ENCODE measurements at regions not wholly inside any gene's neighbourhood (a gene's known extent, or its start where the extent isn't known, plus 50 kb on each side); places are given as distances from the start of the nearest gene placed in this dataset.
A peak's percentile ranks its signal among the peaks of the same experiment; 100 is the strongest.

DNA sequence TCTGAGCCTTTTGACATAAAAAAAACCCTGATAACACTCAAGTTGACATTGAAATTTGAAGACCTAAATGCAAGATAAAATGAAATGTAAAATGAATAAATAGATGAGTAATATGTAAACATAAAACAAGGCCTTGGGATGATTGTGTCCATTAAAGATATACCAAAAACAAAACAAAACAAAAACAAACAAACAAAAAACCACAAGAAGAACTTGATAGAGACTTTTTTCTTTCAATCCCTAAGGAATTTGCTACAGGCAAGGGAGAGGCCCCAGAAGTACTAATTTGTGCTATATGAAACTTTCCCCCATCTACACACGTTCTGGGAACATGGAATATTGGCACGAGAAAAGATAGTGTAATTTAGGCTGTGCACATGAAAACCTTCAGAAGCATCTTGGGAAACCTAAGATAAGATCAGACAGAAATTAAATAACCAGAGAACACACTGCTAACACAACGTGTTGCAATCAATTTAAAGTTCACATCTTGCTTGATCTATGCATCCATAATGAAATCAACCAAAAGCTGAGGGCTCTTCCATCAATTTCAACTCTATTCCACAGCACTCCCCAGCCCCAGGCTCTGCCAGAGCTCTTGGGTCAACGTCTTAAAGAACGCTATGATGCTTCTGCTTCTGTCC, 201.1 kb upstream of the RREB1 start:
- no peak for DNase-seq
- Mint-ChIP-seq H3K4me3 (no peak overlapping the region), H3K27ac (no peak overlapping the region)

DNA sequence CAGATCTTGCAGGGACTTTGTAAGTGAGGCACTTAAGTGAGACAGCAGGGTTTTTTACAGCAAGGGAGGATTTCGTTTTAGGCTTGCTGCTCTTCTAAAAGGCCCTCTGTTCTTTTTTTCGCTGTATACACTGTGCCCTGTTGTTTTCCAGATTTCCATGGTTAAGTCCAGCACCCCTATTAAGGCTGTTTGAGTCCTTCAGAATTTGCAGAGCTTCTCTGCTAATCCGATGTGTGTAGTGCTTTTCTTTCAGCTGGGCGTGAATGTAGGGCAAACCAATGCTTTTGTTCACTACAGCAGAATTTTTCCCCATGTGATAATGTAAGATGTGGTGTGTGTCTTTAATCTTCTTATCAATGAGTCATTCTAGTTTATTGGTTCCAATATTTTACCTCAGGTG, 200.5 kb upstream of the RREB1 start:
- no peak overlapping the region for H3K4me3 Mint-ChIP-seq

More for the DNA sequence above, 201.1 kb upstream of the RREB1 start:
- ATAC-seq (ENCODE audit: low read depth in 2 of 2) = no peak
- no peaks in the 10 kb centered on the region for H3K36me3 Mint-ChIP-seq
- H3K9me3 Mint-ChIP-seq = no peaks in the 10 kb centered on the region
- no peaks in the 10 kb centered on the region for H3K4me1 Mint-ChIP-seq
- H3K27me3 Mint-ChIP-seq = peaks cover 0 to 8% (median 8%) of the 10 kb centered on the region in 3 donors

DNA sequence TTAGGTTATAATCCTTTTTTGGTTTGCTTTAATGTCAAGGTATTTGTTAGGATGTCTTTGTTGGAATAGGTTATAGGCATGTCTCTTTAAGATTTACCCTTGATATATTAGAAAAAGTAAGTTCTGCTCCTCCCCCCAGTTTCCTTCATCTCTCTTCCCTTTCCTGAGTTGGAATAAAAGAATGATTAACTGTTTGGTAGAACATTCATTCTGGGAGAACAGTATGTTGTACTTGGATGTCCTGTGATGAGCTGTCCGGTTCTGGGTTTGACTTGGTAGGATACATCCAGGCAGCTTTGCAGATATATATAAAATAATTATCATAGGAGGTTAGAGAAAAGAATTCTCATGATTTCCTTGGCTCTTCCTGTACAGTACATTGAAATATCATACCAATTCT, 199.6 kb upstream of the RREB1 start:
- no peaks in the 10 kb centered on the region for H3K36me3 Mint-ChIP-seq
- no peak overlapping the region for H3K4me3 Mint-ChIP-seq
- no peaks in the 10 kb centered on the region for H3K4me1 Mint-ChIP-seq
- no peak for ATAC-seq (ENCODE audit: low read depth in 2 of 2)
- H3K27me3 Mint-ChIP-seq = peaks cover 0 to 8% (median 4%) of the 10 kb centered on the region in 3 donors
- no peaks in the 10 kb centered on the region for H3K9me3 Mint-ChIP-seq
- no peak for DNase-seq
- no peak overlapping the region for H3K27ac Mint-ChIP-seq

More for the DNA sequence above, 200.5 kb upstream of the RREB1 start:
- ATAC-seq (ENCODE audit: low read depth in 2 of 2) (no peak), DNase-seq (no peak)
- Mint-ChIP-seq H3K36me3 (no peaks in the 10 kb centered on the region), H3K9me3 (no peaks in the 10 kb centered on the region), H3K27ac (no peak overlapping the region), H3K4me1 (no peaks in the 10 kb centered on the region), H3K27me3 (peaks cover 0 to 8% (median 8%) of the 10 kb centered on the region in 3 donors)

DNA sequence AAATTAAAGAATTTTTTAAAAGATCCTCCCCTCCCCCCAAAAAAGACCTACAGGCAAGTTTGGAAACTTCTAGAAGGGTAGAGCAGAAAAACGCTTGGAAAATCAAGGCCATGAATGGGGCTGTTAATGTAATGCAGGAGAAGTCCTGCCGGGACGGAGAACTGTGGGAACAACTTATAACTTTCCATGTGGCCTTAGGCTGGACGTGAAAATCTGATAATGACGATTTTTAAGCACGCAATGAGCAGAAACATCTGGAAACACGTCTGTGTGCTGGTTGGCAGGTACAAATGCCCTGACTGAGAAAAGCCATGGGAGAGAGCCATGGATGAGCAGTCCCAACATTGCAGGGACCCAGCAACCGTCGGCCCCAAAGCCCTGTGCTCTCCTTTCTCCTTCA, 198.7 kb upstream of the RREB1 start:
- Mint-ChIP-seq H3K27ac (peak overlapping the region in 1 of 6 donors; percentile 55), H3K27me3 (peaks cover 0 to 8% (median 4%) of the 10 kb centered on the region in 3 donors), H3K4me1 (no peaks in the 10 kb centered on the region)

DNA sequence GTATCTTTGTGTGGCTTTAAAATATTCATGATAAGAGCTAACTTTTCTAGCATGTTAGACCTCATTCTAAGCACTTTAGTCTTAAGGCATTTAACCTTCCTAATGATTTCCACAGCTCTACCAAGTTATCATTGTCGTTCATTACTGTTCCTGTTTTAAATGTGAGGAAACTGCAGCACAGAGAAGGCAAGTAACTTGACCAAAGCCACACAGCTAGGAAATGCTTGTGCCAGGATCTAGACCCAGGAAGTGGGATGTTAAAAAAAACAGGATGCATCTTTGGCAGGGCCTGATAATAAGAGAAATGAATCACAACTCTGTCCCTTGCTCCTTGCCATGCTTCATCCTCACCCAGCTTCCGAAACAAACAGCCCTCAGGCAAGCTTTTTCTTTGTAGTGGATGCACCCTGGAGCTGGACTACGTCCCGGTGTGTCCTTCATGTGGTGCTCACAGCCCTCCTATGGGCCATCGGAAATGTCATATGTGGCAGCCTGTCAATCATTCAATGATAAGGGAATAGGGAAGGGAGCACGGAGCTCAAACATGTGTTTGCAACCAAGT, 196.9 kb upstream of the RREB1 start:
- ATAC-seq (ENCODE audit: low read depth in 2 of 2) = no peak
- Mint-ChIP-seq H3K27me3 (peaks cover 0 to 8% (median 4%) of the 10 kb centered on the region in 3 donors), H3K4me1 (peaks cover 0 to 9% (median 1%) of the 10 kb centered on the region in 3 donors)

More for the DNA sequence above, 198.7 kb upstream of the RREB1 start:
- DNase-seq (no peak), ATAC-seq (ENCODE audit: low read depth in 2 of 2) (no peak)
- H3K36me3 Mint-ChIP-seq = no peaks in the 10 kb centered on the region
- H3K4me3 Mint-ChIP-seq = no peak overlapping the region
- H3K9me3 Mint-ChIP-seq = no peaks in the 10 kb centered on the region

DNA sequence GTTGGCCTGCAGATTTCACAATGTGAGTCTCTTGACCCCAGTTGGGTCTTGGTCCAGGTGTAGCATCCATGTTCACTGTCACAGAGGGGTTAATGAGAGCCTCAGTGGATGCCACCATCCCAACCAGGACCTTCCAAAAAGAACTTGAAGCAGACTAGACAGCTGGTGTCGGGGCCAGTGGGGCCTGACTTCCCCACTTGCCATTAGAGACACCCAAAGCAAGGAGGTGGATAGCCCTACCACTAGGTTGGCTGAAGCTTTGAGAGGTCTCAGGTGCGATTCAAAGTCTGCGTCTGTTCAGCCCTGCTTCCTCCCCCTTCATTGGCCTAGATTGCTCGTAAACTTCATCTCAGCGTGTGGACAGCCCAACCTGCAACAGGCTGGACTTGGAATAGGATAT, 196.4 kb upstream of the RREB1 start:
- Mint-ChIP-seq H3K4me3 (no peak overlapping the region), H3K36me3 (no peaks in the 10 kb centered on the region), H3K4me1 (peaks cover 0 to 14% (median 6%) of the 10 kb centered on the region in 3 donors), H3K27ac (no peak overlapping the region), H3K27me3 (peaks cover 0 to 8% (median 4%) of the 10 kb centered on the region in 3 donors), H3K9me3 (no peaks in the 10 kb centered on the region)
- no peak for ATAC-seq (ENCODE audit: low read depth in 2 of 2)
- no peak for DNase-seq

More for the DNA sequence above, 196.9 kb upstream of the RREB1 start:
- Mint-ChIP-seq H3K4me3 (no peak overlapping the region), H3K9me3 (no peaks in the 10 kb centered on the region), H3K27ac (no peak overlapping the region), H3K36me3 (no peaks in the 10 kb centered on the region)
- DNase-seq = no peak

DNA sequence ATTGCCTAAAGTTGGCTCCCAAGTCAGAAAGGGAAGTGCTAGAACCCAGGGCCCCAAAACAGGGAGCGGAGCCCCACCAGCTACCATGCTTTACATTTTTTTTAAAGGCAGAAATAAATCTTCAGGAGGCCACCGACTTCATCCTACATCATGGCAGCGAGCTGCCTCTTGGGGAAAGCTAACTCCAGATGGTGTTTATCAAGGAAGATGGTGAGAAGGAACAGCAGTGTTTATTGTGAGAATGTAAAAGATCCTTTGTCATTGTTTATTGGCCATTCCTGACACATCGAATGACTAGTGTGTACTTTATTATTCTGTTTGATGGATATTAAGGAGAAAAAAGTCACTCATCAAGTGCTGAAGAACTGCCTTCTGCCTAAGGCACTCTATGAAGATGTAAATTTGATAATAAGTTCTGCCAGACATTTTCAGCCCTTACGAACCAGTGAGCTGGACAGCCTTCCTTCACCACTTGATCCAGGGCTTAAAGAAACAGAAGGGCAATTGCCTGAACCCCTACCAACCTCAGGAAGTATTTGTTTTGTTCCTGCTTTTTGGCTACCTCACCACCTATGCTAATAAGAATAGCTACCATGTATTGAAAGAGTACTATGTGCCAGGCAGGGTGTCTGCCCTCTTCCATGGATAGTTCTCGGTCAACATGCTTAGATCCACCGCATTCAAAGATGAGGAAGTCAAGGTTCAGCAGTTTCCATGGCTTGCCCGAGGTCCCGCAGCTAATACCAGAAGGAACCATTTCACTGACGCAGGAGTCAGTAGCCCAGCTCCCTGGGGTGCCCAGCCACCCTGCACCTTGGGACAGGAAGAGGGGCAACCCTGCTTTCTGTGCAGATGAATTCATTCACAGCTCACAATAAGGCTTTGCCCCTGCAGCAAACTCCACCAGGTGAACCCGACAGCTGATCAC, 194.7 kb upstream of the RREB1 start:
- Mint-ChIP-seq H3K4me3 (no peak overlapping the region), H3K27ac (peak overlapping the region in 1 of 6 donors; percentile 56), H3K36me3 (no peaks in the 10 kb centered on the region), H3K4me1 (peaks cover 0 to 17% (median 6%) of the 10 kb centered on the region in 3 donors), H3K27me3 (peaks cover 4 to 8% (median 4%) of the 10 kb centered on the region in 3 donors), H3K9me3 (no peaks in the 10 kb centered on the region)
- ATAC-seq (ENCODE audit: low read depth in 2 of 2) (no peak), DNase-seq (no peak)

DNA sequence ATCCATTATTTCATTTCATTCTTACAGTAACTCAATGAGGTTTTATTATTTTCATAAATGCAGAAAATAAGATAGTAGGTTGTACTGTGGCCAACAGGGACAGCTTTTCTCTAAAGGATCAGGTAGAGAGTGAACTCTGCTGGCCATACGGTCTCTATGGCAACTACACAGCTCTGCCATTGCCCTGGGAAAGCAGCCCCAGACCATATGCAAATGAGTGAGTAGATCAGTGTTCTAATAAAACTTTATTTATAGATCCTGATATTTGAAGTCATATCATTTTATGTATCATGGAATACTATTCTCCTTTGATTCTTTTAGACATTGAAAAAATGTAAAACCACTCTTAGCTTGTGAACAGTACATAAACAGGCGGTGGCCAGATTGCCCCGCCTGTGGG, 192.5 kb upstream of the RREB1 start:
- ATAC-seq (ENCODE audit: low read depth in 2 of 2) (no peak), DNase-seq (no peak)
- H3K27ac Mint-ChIP-seq = peak overlapping the region in 1 of 6 donors; percentile 56
- H3K9me3 Mint-ChIP-seq = no peaks in the 10 kb centered on the region
- peak overlapping the region in 6 of 8 donors; percentile 44 to 81 (median 60) for H3K4me3 Mint-ChIP-seq
- H3K36me3 Mint-ChIP-seq = no peaks in the 10 kb centered on the region
- H3K4me1 Mint-ChIP-seq = peaks cover 0 to 17% (median 6%) of the 10 kb centered on the region in 3 donors
- peaks cover 0 to 4% (median under 1%) of the 10 kb centered on the region in 3 donors for H3K27me3 Mint-ChIP-seq

DNA sequence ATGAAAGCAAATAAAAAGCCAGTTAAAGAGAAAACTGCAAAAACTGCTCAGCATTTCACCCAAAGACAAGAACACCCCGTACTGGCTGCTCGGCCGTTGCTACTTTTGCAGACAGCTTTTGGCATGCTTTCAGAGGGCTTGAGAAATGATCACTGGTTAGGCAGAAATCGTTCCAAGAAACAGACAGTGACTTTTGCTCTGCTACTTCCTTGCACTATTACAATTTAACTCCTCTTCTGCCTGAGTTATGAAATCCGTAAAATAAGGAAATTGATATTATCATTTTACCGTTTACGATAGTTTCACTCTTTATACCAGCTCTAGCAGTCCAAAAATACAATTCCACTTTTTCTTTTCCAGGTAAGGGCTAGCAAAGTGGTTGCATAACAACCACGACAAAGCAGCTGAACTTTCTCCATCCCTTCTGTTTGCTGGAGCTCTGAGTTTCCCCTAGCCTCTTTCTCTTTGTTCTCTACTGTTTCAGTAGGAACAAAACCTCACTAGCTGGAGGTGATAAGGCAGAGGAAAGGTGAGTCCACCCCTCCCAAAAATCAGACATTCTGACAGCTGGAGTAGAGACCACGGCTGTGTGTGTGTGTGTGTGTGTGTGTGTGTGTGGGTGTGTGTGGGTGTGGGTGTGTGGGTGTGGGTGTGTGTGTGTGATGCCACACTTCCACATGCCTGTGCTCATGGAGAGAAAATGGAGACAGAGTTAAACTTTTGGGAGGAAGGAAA, 191.8 kb upstream of the RREB1 start:
- DNase-seq (no peak), ATAC-seq (ENCODE audit: low read depth in 2 of 2) (no peak)
- H3K36me3 Mint-ChIP-seq = no peaks in the 10 kb centered on the region
- peaks cover 0 to 17% (median 6%) of the 10 kb centered on the region in 3 donors for H3K4me1 Mint-ChIP-seq
- peak overlapping the region; percentile 37 to 81 (median 54) for H3K4me3 Mint-ChIP-seq
- H3K27ac Mint-ChIP-seq = no peak overlapping the region
- H3K9me3 Mint-ChIP-seq = no peaks in the 10 kb centered on the region
- peaks cover 0 to 4% (median 0%) of the 10 kb centered on the region in 3 donors for H3K27me3 Mint-ChIP-seq

DNA sequence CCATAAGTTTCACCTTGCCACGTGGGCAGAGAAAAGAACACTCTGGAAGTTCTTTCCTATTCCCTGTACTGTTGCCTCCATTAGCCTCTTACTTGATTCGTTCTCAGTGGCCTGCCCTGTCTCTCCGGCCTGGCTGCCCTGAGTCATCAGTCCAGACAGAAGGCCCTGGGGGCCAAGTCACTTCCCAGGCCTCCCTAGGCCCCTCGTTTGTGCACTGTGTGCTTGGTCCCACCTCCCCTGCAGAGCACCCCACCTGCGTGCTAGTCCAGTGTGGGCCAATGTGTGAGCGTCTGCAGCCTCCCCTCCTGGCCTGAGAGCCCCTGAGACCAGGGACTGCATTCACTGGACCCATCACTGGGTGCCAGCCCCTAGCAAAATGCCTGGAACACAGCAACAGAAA, 191.2 kb upstream of the RREB1 start:
- Mint-ChIP-seq H3K4me3 (peak overlapping the region in 3 of 8 donors; percentile 24 to 48 (median 38)), H3K27ac (peak overlapping the region in 1 of 6 donors; percentile 57), H3K36me3 (no peaks in the 10 kb centered on the region), H3K9me3 (no peaks in the 10 kb centered on the region), H3K27me3 (peaks cover 0 to 4% (median 0%) of the 10 kb centered on the region in 3 donors), H3K4me1 (peaks cover 0 to 17% (median 6%) of the 10 kb centered on the region in 3 donors)
- DNase-seq (no peak), ATAC-seq (ENCODE audit: low read depth in 2 of 2) (no peak)

DNA sequence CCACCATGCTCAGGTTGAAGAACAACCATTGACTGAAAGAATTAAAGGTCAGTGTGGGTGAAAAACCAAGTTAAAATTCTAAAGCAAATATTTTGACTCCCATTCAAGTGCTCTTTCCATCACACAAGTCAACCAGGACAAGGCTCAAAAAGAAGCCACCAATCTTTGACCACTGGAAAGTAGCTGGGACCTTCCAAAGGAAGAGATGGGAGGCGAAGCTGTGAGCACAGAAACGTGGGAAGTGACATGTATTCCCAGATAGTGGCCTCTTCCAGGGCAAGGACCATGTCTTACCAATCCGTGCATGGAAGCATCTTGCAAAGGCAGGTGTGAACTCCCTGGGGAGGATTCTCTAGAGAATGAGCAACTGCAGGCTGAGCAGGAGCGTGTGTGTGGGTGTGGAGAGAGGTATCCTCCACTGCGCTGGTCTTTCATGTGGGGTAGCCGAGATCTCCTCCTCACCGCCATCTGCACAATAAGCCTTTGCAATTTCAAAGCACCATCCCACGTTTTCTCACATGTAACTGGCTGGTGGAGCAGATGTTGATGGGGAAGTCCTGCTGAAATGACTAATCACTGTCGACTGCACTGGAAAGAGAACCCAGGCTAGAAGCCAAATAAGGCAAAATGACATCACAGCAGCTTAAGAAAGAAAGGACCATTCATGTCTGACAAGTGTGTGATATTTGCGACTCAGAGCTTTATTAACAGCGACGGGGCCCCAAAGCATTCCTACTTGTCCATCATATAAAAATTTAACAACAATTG, 189.4 kb upstream of the RREB1 start:
- Mint-ChIP-seq H3K4me3 (no peak overlapping the region), H3K27ac (no peak overlapping the region), H3K9me3 (no peaks in the 10 kb centered on the region)

DNA sequence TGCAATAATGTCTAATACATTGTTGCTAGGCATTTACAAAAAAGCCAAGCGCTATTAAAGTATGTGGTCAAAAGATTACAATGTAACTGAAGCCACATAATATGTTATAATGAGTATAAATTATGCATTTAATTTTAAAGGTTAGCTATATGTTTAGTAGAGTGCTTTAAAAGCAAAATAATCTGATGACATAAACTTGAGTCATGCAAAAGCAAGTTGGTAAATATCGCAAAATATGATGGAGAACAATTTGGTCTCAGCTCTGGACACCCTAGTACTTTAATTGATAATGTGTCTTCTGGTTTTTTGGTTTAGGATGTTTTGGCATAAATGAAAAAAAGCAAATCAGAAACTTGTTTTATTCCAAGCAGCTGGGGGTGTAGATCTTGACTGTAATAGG, 188.6 kb upstream of the RREB1 start:
- Mint-ChIP-seq H3K4me3 (no peak overlapping the region), H3K36me3 (no peaks in the 10 kb centered on the region), H3K27me3 (peaks cover 0 to 4% (median 0%) of the 10 kb centered on the region in 3 donors), H3K4me1 (peaks cover 0 to 17% (median 6%) of the 10 kb centered on the region in 3 donors), H3K27ac (no peak overlapping the region), H3K9me3 (no peaks in the 10 kb centered on the region)
- no peak for ATAC-seq (ENCODE audit: low read depth in 2 of 2)
- no peak for DNase-seq

More for the DNA sequence above, 189.4 kb upstream of the RREB1 start:
- ATAC-seq (ENCODE audit: low read depth in 2 of 2) (no peak), DNase-seq (no peak)
- no peaks in the 10 kb centered on the region for H3K36me3 Mint-ChIP-seq
- H3K27me3 Mint-ChIP-seq = peaks cover 0 to 4% (median 0%) of the 10 kb centered on the region in 3 donors
- peaks cover 0 to 17% (median 6%) of the 10 kb centered on the region in 3 donors for H3K4me1 Mint-ChIP-seq

All from naive B cell (primary cell).